HG03139 (cell line): ENCODE measurements at regions not wholly inside any gene's neighbourhood (a gene's known extent, or its start where the extent isn't known, plus 50 kb on each side); places are given as distances from the start of the nearest gene placed in this dataset.

ENCODE experiments used
- ATAC-seq: cut with Tn5 transposase; IDR thresholded peaks from one replicate; pipeline ENCODE4 v1.9.1; 2021; ENCODE audit not compliant: unreplicated experiment

GRCh38 chr2:59532808-59533207, 1020.6 kb downstream of the BCL11A start:
- ATAC-seq, result no peak

- ATAC-seq, result no peak
Observed at GRCh38 chr2:59530258-59530657, 1023.2 kb downstream of the BCL11A start.

- ATAC-seq, result no peak
Observed at GRCh38 chr2:59529726-59530125, 1023.7 kb downstream of the BCL11A start.

GRCh38 chr2:59528525-59528924, 1024.9 kb downstream of the BCL11A start:
- no peak for ATAC-seq

- ATAC-seq, result no peak
Observed at GRCh38 chr2:59502981-59503380, 1050.5 kb downstream of the BCL11A start.

- no peak for ATAC-seq
Observed at GRCh38 chr2:59490994-59491393, 1062.5 kb downstream of the BCL11A start.

GRCh38 chr2:59490192-59490591, 1063.3 kb downstream of the BCL11A start:
- ATAC-seq, result no peak

- no peak for ATAC-seq
Observed at GRCh38 chr2:59484673-59485072, 1068.8 kb downstream of the BCL11A start.

GRCh38 chr2:59463426-59463825, 1090.0 kb downstream of the BCL11A start:
- no peak for ATAC-seq

GRCh38 chr2:59462422-59463197, 1090.8 kb downstream of the BCL11A start:
- ATAC-seq, result no peak

- no peak for ATAC-seq
Observed at GRCh38 chr2:59461127-59461526, 1092.3 kb downstream of the BCL11A start.

- no peak for ATAC-seq
Observed at GRCh38 chr2:59458800-59459199, 1094.7 kb downstream of the BCL11A start.

- no peak for ATAC-seq
Observed at GRCh38 chr2:59456285-59456684, 1097.2 kb downstream of the BCL11A start.

- no peak for ATAC-seq
Observed at GRCh38 chr2:59449274-59449673, 1104.2 kb downstream of the BCL11A start.

GRCh38 chr2:59440491-59440890, 1113.0 kb downstream of the BCL11A start:
- ATAC-seq, result no peak

- ATAC-seq, result no peak
Observed at GRCh38 chr2:59435635-59436034, 1117.8 kb downstream of the BCL11A start.

- no peak for ATAC-seq
Observed at GRCh38 chr2:59428940-59429339, 1124.5 kb downstream of the BCL11A start.

- ATAC-seq, result no peak
Observed at GRCh38 chr2:59427980-59428379, 1125.5 kb downstream of the BCL11A start.

GRCh38 chr2:59425247-59425646, 1128.2 kb downstream of the BCL11A start:
- no peak for ATAC-seq

GRCh38 chr2:59413751-59414570, 1139.5 kb downstream of the BCL11A start:
- no peak for ATAC-seq

GRCh38 chr2:59399126-59399525, 1154.3 kb downstream of the BCL11A start:
- ATAC-seq, result no peak

GRCh38 chr2:59398081-59398480, 1155.4 kb downstream of the BCL11A start:
- no peak for ATAC-seq
